PFSK-1 (cell line): ENCODE measurements at regions not wholly inside any gene's neighbourhood (a gene's known extent, or its start where the extent isn't known, plus 50 kb on each side); places are given as distances from the start of the nearest gene placed in this dataset.

Source experiments
- POLR2AphosphoS5 ChIP-seq: IDR thresholded peaks from 2 replicates; pipeline ENCODE4 v1.6.1; 2012; ENCODE audit warnings: low read depth, mild to moderate bottlenecking, control low read depth, low read length, moderate library complexity
- SIN3A ChIP-seq: IDR thresholded peaks from 2 replicates; pipeline ENCODE4 v1.6.1; 2012; ENCODE audit warnings: mild to moderate bottlenecking, low read length, moderate library complexity, borderline replicate concordance; ENCODE audit not compliant: insufficient read depth
- TAF1 ChIP-seq: IDR thresholded peaks from 2 replicates; pipeline ENCODE4 v1.6.1; 2012; ENCODE audit warnings: low read length, control low read depth, borderline replicate concordance; ENCODE audit not compliant: insufficient read depth

DNA sequence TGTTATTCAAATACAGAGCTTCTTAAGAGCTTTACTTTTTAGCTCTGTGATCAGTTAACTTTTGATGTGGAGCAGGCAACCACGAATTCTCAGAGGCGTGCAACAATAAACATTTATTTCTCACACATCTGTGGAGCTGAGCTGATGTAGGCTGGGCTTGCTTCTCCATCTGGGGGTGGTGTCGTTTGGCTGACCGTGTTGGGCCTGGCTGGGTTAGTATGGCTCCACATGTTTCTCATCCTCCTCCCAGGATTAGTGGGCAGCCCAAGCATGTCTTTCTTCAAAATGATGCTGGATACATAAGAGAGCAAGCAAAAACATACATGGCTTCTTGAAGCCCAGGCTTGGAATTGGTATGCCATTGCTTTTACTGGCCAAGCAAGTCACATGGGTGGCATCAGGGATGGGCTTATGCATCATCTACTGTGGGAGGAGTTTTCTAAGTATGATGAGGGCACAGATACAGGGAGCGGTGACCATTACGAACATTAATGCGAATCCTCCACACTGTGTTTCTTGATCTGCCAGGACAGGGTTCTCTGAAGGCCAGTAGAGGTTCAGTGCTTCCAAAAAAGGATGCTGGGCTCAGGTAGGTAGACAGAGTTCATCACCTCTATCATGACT lies 157.0 kb upstream of the TNP1 start:
- TF ChIP-seq POLR2AphosphoS5 (no peak), SIN3A (no peak), TAF1 (no peak)
